WTC11 (cell line): ENCODE measurements at regions not wholly inside any gene's neighbourhood (a gene's known extent, or its start where the extent isn't known, plus 50 kb on each side); places are given as distances from the start of the nearest gene placed in this dataset.

Source experiments
- ATF2 ChIP-seq: sonication (generic); formaldehyde crosslinking; IDR thresholded peaks from 2 replicates; pipeline ENCODE4 v1.8.1; 2022; ENCODE audit warnings: low read depth, missing genetic modification reagents, borderline replicate concordance
- ATF3 ChIP-seq: sonication (generic); formaldehyde crosslinking; conservative IDR thresholded peaks from 2 replicates; pipeline ENCODE4 v1.8.1; 2022; ENCODE audit warnings: mild to moderate bottlenecking, missing genetic modification reagents
- CTCF ChIP-seq: fragments of 200-600 bp; IDR thresholded peaks from 2 replicates; pipeline ENCODE4 v1.8.0; 2022; ENCODE audit warnings: antibody characterized with exemption
- E2F5 ChIP-seq: sonication (generic); formaldehyde crosslinking; IDR thresholded peaks from 2 replicates; pipeline ENCODE4 v1.8.1; 2022; ENCODE audit warnings: mild to moderate bottlenecking, moderate library complexity, missing genetic modification reagents
- MAX ChIP-seq: sonication (generic); formaldehyde crosslinking; IDR thresholded peaks from 2 replicates; pipeline ENCODE4 v1.8.0; 2022; ENCODE audit warnings: mild to moderate bottlenecking, missing genetic modification reagents
- NR2C2 ChIP-seq: sonication (generic); formaldehyde crosslinking; IDR thresholded peaks from 2 replicates; pipeline ENCODE4 v1.8.0; 2022; ENCODE audit warnings: mild to moderate bottlenecking, missing genetic modification reagents
- STAT6 ChIP-seq: sonication (generic); formaldehyde crosslinking; conservative IDR thresholded peaks from 2 replicates; pipeline ENCODE4 v1.8.1; 2023; ENCODE audit warnings: mild to moderate bottlenecking, low read depth, missing genetic modification reagents, moderate library complexity
- USF2 ChIP-seq: sonication (generic); formaldehyde crosslinking; IDR thresholded peaks from 2 replicates; pipeline ENCODE4 v1.8.1; 2023; ENCODE audit warnings: mild to moderate bottlenecking, missing genetic modification reagents, moderate library complexity
- ZNF423 ChIP-seq: fragments of 250-450 bp; sonication (Bioruptor Pico); IDR thresholded peaks from 2 replicates; pipeline ENCODE4 v2.1.2; 2022; ENCODE audit warnings: mild to moderate bottlenecking, moderate library complexity
- ZNF532 ChIP-seq: fragments of 250-450 bp; sonication (Bioruptor Pico); IDR thresholded peaks from 2 replicates; pipeline ENCODE4 v1.9.0; 2021; ENCODE audit warnings: mild to moderate bottlenecking, borderline replicate concordance

- TF ChIP-seq ATF3 (CRISPR knock-in tag) (no peak), ZNF532 (no peak), MAX (CRISPR knock-in tag) (no peak), CTCF (no peak), NR2C2 (CRISPR knock-in tag) (no peak), ZNF423 (CRISPR knock-in tag) (no peak), USF2 (no peak), ATF2 (CRISPR knock-in tag) (no peak), E2F5 (CRISPR knock-in tag) (no peak), STAT6 (CRISPR knock-in tag) (no peak)
Observed at GRCh38 chr3:137944593-137944992, 65.4 kb upstream of the CLDN18 start.
